ENCODE measurements at regions not wholly inside any gene's neighbourhood (a gene's known extent, or its start where the extent isn't known, plus 50 kb on each side); places are given as distances from the start of the nearest gene placed in this dataset.

GRCh38 chr2:16330012-16330411 lies 335.6 kb downstream of the CYRIA start:
- H3K4me1 ChIP-seq (ENCODE audit: insufficient read depth, low read length) = peaks cover 54% of the 10 kb centered on the region
- no peaks in the 10 kb centered on the region for H3K9me3 ChIP-seq (ENCODE audit: low read length)
- no peaks in the 10 kb centered on the region for H3K27me3 ChIP-seq (ENCODE audit: insufficient read depth, low read length)
- peak overlapping the region; percentile 41 for H2AFZ ChIP-seq (ENCODE audit: low read depth, low read length)
- H3K4me3 ChIP-seq (ENCODE audit: low read length) = peak overlapping the region; percentile 33
- no peaks in the 10 kb centered on the region for H3K36me3 ChIP-seq (ENCODE audit: insufficient read depth, low read length)

- H2AFZ ChIP-seq (ENCODE audit: low read depth, low read length) = no peak overlapping the region
- peaks cover 51% of the 10 kb centered on the region for H3K4me1 ChIP-seq (ENCODE audit: insufficient read depth, low read length)
- H3K27me3 ChIP-seq (ENCODE audit: insufficient read depth, low read length) = no peaks in the 10 kb centered on the region
- H3K4me3 ChIP-seq (ENCODE audit: low read length) = peak overlapping the region; percentile 33
- H3K9me3 ChIP-seq (ENCODE audit: low read length) = no peaks in the 10 kb centered on the region
- H3K36me3 ChIP-seq (ENCODE audit: insufficient read depth, low read length) = no peaks in the 10 kb centered on the region
Observed at GRCh38 chr2:16329421-16329820, 336.2 kb downstream of the CYRIA start.

- Histone ChIP-seq H2AFZ (ENCODE audit: low read depth, low read length) (no peak overlapping the region), H3K27me3 (ENCODE audit: insufficient read depth, low read length) (no peaks in the 10 kb centered on the region), H3K9me3 (ENCODE audit: low read length) (no peaks in the 10 kb centered on the region), H3K36me3 (ENCODE audit: insufficient read depth, low read length) (no peaks in the 10 kb centered on the region), H3K4me3 (ENCODE audit: low read length) (no peak overlapping the region), H3K4me1 (ENCODE audit: insufficient read depth, low read length) (peaks cover 51% of the 10 kb centered on the region)
Observed at GRCh38 chr2:16328521-16329190, 337.0 kb downstream of the CYRIA start.

- Histone ChIP-seq H3K27me3 (ENCODE audit: insufficient read depth, low read length) (no peaks in the 10 kb centered on the region), H3K4me1 (ENCODE audit: insufficient read depth, low read length) (peaks cover 48% of the 10 kb centered on the region), H3K9me3 (ENCODE audit: low read length) (no peaks in the 10 kb centered on the region), H3K4me3 (ENCODE audit: low read length) (no peak overlapping the region), H3K36me3 (ENCODE audit: insufficient read depth, low read length) (no peaks in the 10 kb centered on the region), H2AFZ (ENCODE audit: low read depth, low read length) (no peak overlapping the region)
Observed at GRCh38 chr2:16327326-16327725, 338.3 kb downstream of the CYRIA start.

- H3K36me3 ChIP-seq (ENCODE audit: insufficient read depth, low read length) = no peaks in the 10 kb centered on the region
- no peak overlapping the region for H2AFZ ChIP-seq (ENCODE audit: low read depth, low read length)
- H3K9me3 ChIP-seq (ENCODE audit: low read length) = no peaks in the 10 kb centered on the region
- peaks cover 46% of the 10 kb centered on the region for H3K4me1 ChIP-seq (ENCODE audit: insufficient read depth, low read length)
- H3K27me3 ChIP-seq (ENCODE audit: insufficient read depth, low read length) = no peaks in the 10 kb centered on the region
- H3K4me3 ChIP-seq (ENCODE audit: low read length) = no peak overlapping the region
Observed at GRCh38 chr2:16326711-16327300, 338.8 kb downstream of the CYRIA start.

- Histone ChIP-seq H2AFZ (ENCODE audit: low read depth, low read length) (no peak overlapping the region), H3K4me3 (ENCODE audit: low read length) (no peak overlapping the region), H3K36me3 (ENCODE audit: insufficient read depth, low read length) (no peaks in the 10 kb centered on the region), H3K27me3 (ENCODE audit: insufficient read depth, low read length) (no peaks in the 10 kb centered on the region), H3K4me1 (ENCODE audit: insufficient read depth, low read length) (peaks cover 42% of the 10 kb centered on the region), H3K9me3 (ENCODE audit: low read length) (no peaks in the 10 kb centered on the region)
Observed at GRCh38 chr2:16325976-16326510, 339.6 kb downstream of the CYRIA start.

- Histone ChIP-seq H3K9me3 (ENCODE audit: low read length) (no peaks in the 10 kb centered on the region), H3K27me3 (ENCODE audit: insufficient read depth, low read length) (no peaks in the 10 kb centered on the region), H2AFZ (ENCODE audit: low read depth, low read length) (no peak overlapping the region), H3K36me3 (ENCODE audit: insufficient read depth, low read length) (no peaks in the 10 kb centered on the region), H3K4me1 (ENCODE audit: insufficient read depth, low read length) (peaks cover 39% of the 10 kb centered on the region), H3K4me3 (ENCODE audit: low read length) (no peak overlapping the region)
Observed at GRCh38 chr2:16325016-16325975, 340.3 kb downstream of the CYRIA start.

GRCh38 chr2:16324544-16324937 lies 341.1 kb downstream of the CYRIA start:
- no peaks in the 10 kb centered on the region for H3K36me3 ChIP-seq (ENCODE audit: insufficient read depth, low read length)
- no peaks in the 10 kb centered on the region for H3K27me3 ChIP-seq (ENCODE audit: insufficient read depth, low read length)
- no peak overlapping the region for H3K4me3 ChIP-seq (ENCODE audit: low read length)
- no peaks in the 10 kb centered on the region for H3K9me3 ChIP-seq (ENCODE audit: low read length)
- peaks cover 36% of the 10 kb centered on the region for H3K4me1 ChIP-seq (ENCODE audit: insufficient read depth, low read length)
- no peak overlapping the region for H2AFZ ChIP-seq (ENCODE audit: low read depth, low read length)

GRCh38 chr2:16323551-16324543 lies 341.8 kb downstream of the CYRIA start:
- Histone ChIP-seq H3K9me3 (ENCODE audit: low read length) (no peaks in the 10 kb centered on the region), H3K27me3 (ENCODE audit: insufficient read depth, low read length) (no peaks in the 10 kb centered on the region), H3K4me1 (ENCODE audit: insufficient read depth, low read length) (peaks cover 37% of the 10 kb centered on the region), H3K4me3 (ENCODE audit: low read length) (no peak overlapping the region), H2AFZ (ENCODE audit: low read depth, low read length) (no peak overlapping the region), H3K36me3 (ENCODE audit: insufficient read depth, low read length) (no peaks in the 10 kb centered on the region)

GRCh38 chr2:16323126-16323520 lies 342.5 kb downstream of the CYRIA start:
- Histone ChIP-seq H3K9me3 (ENCODE audit: low read length) (no peaks in the 10 kb centered on the region), H3K27me3 (ENCODE audit: insufficient read depth, low read length) (no peaks in the 10 kb centered on the region), H2AFZ (ENCODE audit: low read depth, low read length) (no peak overlapping the region), H3K4me3 (ENCODE audit: low read length) (no peak overlapping the region), H3K36me3 (ENCODE audit: insufficient read depth, low read length) (no peaks in the 10 kb centered on the region), H3K4me1 (ENCODE audit: insufficient read depth, low read length) (peaks cover 44% of the 10 kb centered on the region)

GRCh38 chr2:16322308-16323125 lies 343.1 kb downstream of the CYRIA start:
- H3K27me3 ChIP-seq (ENCODE audit: insufficient read depth, low read length) = no peaks in the 10 kb centered on the region
- H3K36me3 ChIP-seq (ENCODE audit: insufficient read depth, low read length) = no peaks in the 10 kb centered on the region
- no peak overlapping the region for H2AFZ ChIP-seq (ENCODE audit: low read depth, low read length)
- no peak overlapping the region for H3K4me3 ChIP-seq (ENCODE audit: low read length)
- H3K9me3 ChIP-seq (ENCODE audit: low read length) = no peaks in the 10 kb centered on the region
- peaks cover 45% of the 10 kb centered on the region for H3K4me1 ChIP-seq (ENCODE audit: insufficient read depth, low read length)

Data from neuron (in vitro differentiated cells).